ENCODE measurements at regions not wholly inside any gene's neighbourhood (a gene's known extent, or its start where the extent isn't known, plus 50 kb on each side); places are given as distances from the start of the nearest gene placed in this dataset.

- Histone ChIP-seq H3K27me3 (peaks cover 0 to 3% of the 10 kb centered on the region in 2 donors), H3K4me1 (no peaks in the 10 kb centered on the region), H3K9me3 (peaks cover 0 to 12% (median 12%) of the 10 kb centered on the region in 3 donors), H3K27ac (no peak overlapping the region), H3K4me3 (no peak overlapping the region), H3K36me3 (no peaks in the 10 kb centered on the region)
- intact Hi-C loops (cut with DNase I; ENCODE audit: low total_unique reads): no loop called here
- no peak for DNase-seq
- TF ChIP-seq CTCF (IDR thresholded peaks at IDR 0.05): no peak
Observed at GRCh38 chr6:158879180-158879579, 60.0 kb upstream of the EZR start.

GRCh38 chr6:158877716-158878115 is 58.5 kb upstream of the EZR start:
- H3K27me3 ChIP-seq: peaks cover 0 to 3% of the 10 kb centered on the region in 2 donors
- no peak for TF ChIP-seq CTCF (IDR thresholded peaks at IDR 0.05)
- H3K4me3 ChIP-seq: no peak overlapping the region
- H3K27ac ChIP-seq: no peak overlapping the region
- DNase-seq: no peak
- peaks cover 0 to 12% (median 12%) of the 10 kb centered on the region in 3 donors for H3K9me3 ChIP-seq
- no peaks in the 10 kb centered on the region for H3K4me1 ChIP-seq
- intact Hi-C loops (cut with DNase I; ENCODE audit: low total_unique reads): no loop called here
- H3K36me3 ChIP-seq: no peaks in the 10 kb centered on the region

GRCh38 chr6:158876886-158877285 is 57.7 kb upstream of the EZR start:
- H3K27ac ChIP-seq: no peak overlapping the region
- no peak overlapping the region for H3K4me3 ChIP-seq
- no peaks in the 10 kb centered on the region for H3K4me1 ChIP-seq
- DNase-seq: no peak
- H3K36me3 ChIP-seq: no peaks in the 10 kb centered on the region
- peaks cover 0 to 12% (median 12%) of the 10 kb centered on the region in 3 donors for H3K9me3 ChIP-seq
- no peak for TF ChIP-seq CTCF (IDR thresholded peaks at IDR 0.05)
- intact Hi-C loops (cut with DNase I; ENCODE audit: low total_unique reads): no loop called here
- H3K27me3 ChIP-seq: peaks cover 0 to 3% of the 10 kb centered on the region in 2 donors

GRCh38 chr6:158870649-158870957 is 51.4 kb upstream of the EZR start:
- Histone ChIP-seq H3K4me1 (peaks cover 0 to 14% (median 3%) of the 10 kb centered on the region in 4 donors), H3K27me3 (no peaks in the 10 kb centered on the region), H3K36me3 (no peaks in the 10 kb centered on the region), H3K27ac (no peak overlapping the region), H3K9me3 (no peaks in the 10 kb centered on the region), H3K4me3 (no peak overlapping the region)
- DNase-seq: no peak
- intact Hi-C loops (cut with DNase I; ENCODE audit: low total_unique reads): no loop called here
- TF ChIP-seq CTCF (IDR thresholded peaks at IDR 0.05): no peak

- peaks cover 0 to 14% (median 3%) of the 10 kb centered on the region in 4 donors for H3K4me1 ChIP-seq
- H3K9me3 ChIP-seq: no peaks in the 10 kb centered on the region
- no peak for TF ChIP-seq CTCF (IDR thresholded peaks at IDR 0.05)
- intact Hi-C loops (cut with DNase I; ENCODE audit: low total_unique reads): no loop called here
- H3K36me3 ChIP-seq: no peaks in the 10 kb centered on the region
- H3K4me3 ChIP-seq: peak overlapping the region; percentile 44 to 53
- peak; percentile 56 to 86 for DNase-seq
- H3K27ac ChIP-seq: peak overlapping the region; percentile 54 to 69
- H3K27me3 ChIP-seq: no peaks in the 10 kb centered on the region
Observed at GRCh38 chr6:158869826-158870648, 50.9 kb upstream of the EZR start.
